Muscle of leg (tissue), 3 donors: ENCODE measurements at regions not wholly inside any gene's neighbourhood (a gene's known extent, or its start where the extent isn't known, plus 50 kb on each side); places are given as distances from the start of the nearest gene placed in this dataset.

Source experiments
- DNase-seq: peaks from one replicate; pipeline ENCODE4 v3.0.0; 2013
- H3K27ac ChIP-seq: one replicate; pipeline ENCODE4 v1.5.1; 2013; ENCODE audit warnings: mild to moderate bottlenecking, low read length, control low read depth
- H3K27me3 ChIP-seq: one replicate; pipeline ENCODE4 v1.6.1; 2013; ENCODE audit warnings: low read length; ENCODE audit not compliant: control insufficient read depth, insufficient read depth
- H3K36me3 ChIP-seq: one replicate; pipeline ENCODE4 v1.6.1; 2013; ENCODE audit warnings: low read length; ENCODE audit not compliant: control insufficient read depth, insufficient read depth
- H3K4me1 ChIP-seq: one replicate; pipeline ENCODE4 v1.6.1; 2013; ENCODE audit warnings: low read length; ENCODE audit not compliant: control insufficient read depth, insufficient read depth
- H3K4me3 ChIP-seq: one replicate; pipeline ENCODE4 v1.5.1; 2013; ENCODE audit warnings: low read length, control low read depth
- H3K9me3 ChIP-seq: replicated peaks from 2 replicates; pipeline ENCODE4 v1.6.1; 2013; ENCODE audit warnings: low read depth, low read length; ENCODE audit not compliant: control insufficient read depth
- WGBS: methylation state at CpG from one replicate; pipeline ENCODE4 v1.1.5; 2013; ENCODE audit warnings: missing lambda C conversion rate; ENCODE audit not compliant: insufficient coverage; 5-methylcytosine and 5-hydroxymethylcytosine counted together

- Histone ChIP-seq H3K27ac (no peak overlapping the region), H3K4me3 (no peak overlapping the region), H3K27me3 (peaks cover 5% of the 10 kb centered on the region), H3K36me3 (no peaks in the 10 kb centered on the region), H3K9me3 (no peaks in the 10 kb centered on the region), H3K4me1 (no peaks in the 10 kb centered on the region)
- 78% methylated on average over 3 of the region's 4 CpGs for WGBS
- DNase-seq, result no peak
These were observed 402.6 kb downstream of the FUT8 start for GRCh38 chr14:65815127-65815526.

- WGBS, result no CpG with 5 or more reads among the region's 1 CpG
- Histone ChIP-seq H3K27me3 (peaks cover 10% of the 10 kb centered on the region), H3K4me1 (no peaks in the 10 kb centered on the region), H3K9me3 (no peaks in the 10 kb centered on the region), H3K27ac (no peak overlapping the region), H3K4me3 (no peak overlapping the region), H3K36me3 (no peaks in the 10 kb centered on the region)
- DNase-seq, result no peak
These were observed 404.5 kb downstream of the FUT8 start for GRCh38 chr14:65817011-65817410.

- Histone ChIP-seq H3K36me3 (no peaks in the 10 kb centered on the region), H3K27me3 (peaks cover 18% of the 10 kb centered on the region), H3K27ac (no peak overlapping the region), H3K4me1 (no peaks in the 10 kb centered on the region), H3K9me3 (no peaks in the 10 kb centered on the region), H3K4me3 (no peak overlapping the region)
- 37% methylated on average over 3 of the region's 5 CpGs for WGBS
- no peak for DNase-seq
These were observed 407.0 kb downstream of the FUT8 start for GRCh38 chr14:65819569-65819968.

GRCh38 chr14:65821224-65821753 is 408.8 kb downstream of the FUT8 start:
- DNase-seq, result no peak
- H3K27ac ChIP-seq, result no peak overlapping the region
- H3K4me1 ChIP-seq, result no peaks in the 10 kb centered on the region
- H3K27me3 ChIP-seq, result peaks cover 24% of the 10 kb centered on the region
- no peaks in the 10 kb centered on the region for H3K9me3 ChIP-seq
- 69% methylated on average over 10 of the region's 10 CpGs for WGBS
- no peak overlapping the region for H3K4me3 ChIP-seq
- no peaks in the 10 kb centered on the region for H3K36me3 ChIP-seq

GRCh38 chr14:65824285-65824977 is 411.9 kb downstream of the FUT8 start:
- Histone ChIP-seq H3K4me1 (no peaks in the 10 kb centered on the region), H3K9me3 (no peaks in the 10 kb centered on the region), H3K36me3 (no peaks in the 10 kb centered on the region), H3K27ac (no peak overlapping the region), H3K27me3 (peaks cover 36% of the 10 kb centered on the region), H3K4me3 (no peak overlapping the region)
- peak; percentile 69 for DNase-seq
- 0% methylated on average over 1 of the region's 4 CpGs for WGBS

- Histone ChIP-seq H3K9me3 (no peaks in the 10 kb centered on the region), H3K4me3 (no peak overlapping the region), H3K27ac (no peak overlapping the region), H3K27me3 (peaks cover 38% of the 10 kb centered on the region), H3K36me3 (no peaks in the 10 kb centered on the region), H3K4me1 (no peaks in the 10 kb centered on the region)
- no peak for DNase-seq
- no CpG with 5 or more reads among the region's 2 CpGs for WGBS
These were observed 412.4 kb downstream of the FUT8 start for GRCh38 chr14:65824978-65825299.

GRCh38 chr14:65826946-65827345 is 414.4 kb downstream of the FUT8 start:
- no peak overlapping the region for H3K27ac ChIP-seq
- no peaks in the 10 kb centered on the region for H3K4me1 ChIP-seq
- WGBS, result 69% methylated on average over 4 of the region's 6 CpGs
- H3K36me3 ChIP-seq, result no peaks in the 10 kb centered on the region
- no peaks in the 10 kb centered on the region for H3K9me3 ChIP-seq
- H3K27me3 ChIP-seq, result peaks cover 38% of the 10 kb centered on the region
- DNase-seq, result no peak
- H3K4me3 ChIP-seq, result no peak overlapping the region

GRCh38 chr14:65827520-65827919 is 415.0 kb downstream of the FUT8 start:
- no peaks in the 10 kb centered on the region for H3K9me3 ChIP-seq
- H3K4me1 ChIP-seq, result no peaks in the 10 kb centered on the region
- H3K27ac ChIP-seq, result no peak overlapping the region
- DNase-seq, result no peak
- peaks cover 37% of the 10 kb centered on the region for H3K27me3 ChIP-seq
- no peak overlapping the region for H3K4me3 ChIP-seq
- no peaks in the 10 kb centered on the region for H3K36me3 ChIP-seq
- WGBS, result 51% methylated on average over 4 of the region's 6 CpGs

GRCh38 chr14:65828396-65828795 is 415.9 kb downstream of the FUT8 start:
- 49% methylated on average over 3 of the region's 4 CpGs for WGBS
- Histone ChIP-seq H3K4me3 (no peak overlapping the region), H3K27ac (no peak overlapping the region), H3K36me3 (no peaks in the 10 kb centered on the region), H3K27me3 (peaks cover 32% of the 10 kb centered on the region), H3K4me1 (peaks cover 4% of the 10 kb centered on the region), H3K9me3 (no peaks in the 10 kb centered on the region)
- no peak for DNase-seq

- H3K9me3 ChIP-seq, result no peaks in the 10 kb centered on the region
- WGBS, result 19% methylated on average over 2 of the region's 10 CpGs
- H3K4me1 ChIP-seq, result peaks cover 7% of the 10 kb centered on the region
- H3K27me3 ChIP-seq, result peaks cover 37% of the 10 kb centered on the region
- H3K36me3 ChIP-seq, result no peaks in the 10 kb centered on the region
- H3K4me3 ChIP-seq, result no peak overlapping the region
- peak; percentile 11 for DNase-seq
- no peak overlapping the region for H3K27ac ChIP-seq
These were observed 420.1 kb downstream of the FUT8 start for GRCh38 chr14:65832431-65833266.
